Activated CD4-positive, alpha-beta T cell treated with anti-CD3 and anti-CD28 coated beads, Interleukin-2, amount 50 U/mL, for 4 hours (primary cell): ENCODE measurements at regions not wholly inside any gene's neighbourhood (a gene's known extent, or its start where the extent isn't known, plus 50 kb on each side); places are given as distances from the start of the nearest gene placed in this dataset.
"Not testable (repeated sequence)": the region's sequence is repeated elsewhere in the genome, so short reads cannot be mapped to it uniquely, and the experiment has no call there.

Source experiments
- DNase-seq, 2 experiments: peaks; one replicate each; pipeline ENCODE4 v3.0.0-alpha.2; 2020

- no peak for DNase-seq
Measured at GRCh38 chr10:81136261-81136660, 598.6 kb downstream of the SH2D4B start.

GRCh38 chr10:81145975-81146374 is 608.3 kb downstream of the SH2D4B start:
- no peak for DNase-seq

GRCh38 chr10:81146436-81146835 is 608.7 kb downstream of the SH2D4B start:
- DNase-seq: no peak

- no peak for DNase-seq
Measured at GRCh38 chr10:81152656-81153055, 615.0 kb downstream of the SH2D4B start.

- no peak for DNase-seq
Measured at GRCh38 chr10:81157681-81158080, 620.0 kb downstream of the SH2D4B start.

- no peak for DNase-seq
Measured at GRCh38 chr10:81177651-81178244, 640.0 kb downstream of the SH2D4B start.

GRCh38 chr10:81179324-81179723 is 641.6 kb downstream of the SH2D4B start:
- DNase-seq: no peak

GRCh38 chr10:81179805-81180452 is 642.2 kb downstream of the SH2D4B start:
- DNase-seq: no peak

GRCh38 chr10:81182296-81182695 is 644.6 kb downstream of the SH2D4B start:
- no peak for DNase-seq

GRCh38 chr10:81192221-81192788 is 654.6 kb downstream of the SH2D4B start:
- no peak for DNase-seq

- no peak for DNase-seq
Measured at GRCh38 chr10:81200801-81201200, 663.1 kb downstream of the SH2D4B start.

- not testable (repeated sequence) for DNase-seq
Measured at GRCh38 chr10:81207359-81207758, 667.6 kb upstream of the NRG3 start.

GRCh38 chr10:81213370-81213769 is 661.6 kb upstream of the NRG3 start:
- no peak for DNase-seq

GRCh38 chr10:81215498-81215897 is 659.5 kb upstream of the NRG3 start:
- DNase-seq: no peak

GRCh38 chr10:81216949-81217348 is 658.0 kb upstream of the NRG3 start:
- no peak for DNase-seq

- no peak for DNase-seq
Measured at GRCh38 chr10:81218307-81218706, 656.7 kb upstream of the NRG3 start.

- no peak for DNase-seq
Measured at GRCh38 chr10:81219758-81220157, 655.2 kb upstream of the NRG3 start.

- no peak for DNase-seq
Measured at GRCh38 chr10:81248886-81249285, 626.1 kb upstream of the NRG3 start.

GRCh38 chr10:81251457-81252115 is 623.4 kb upstream of the NRG3 start:
- DNase-seq: no peak

GRCh38 chr10:81264991-81265390 is 610.0 kb upstream of the NRG3 start:
- not testable (repeated sequence) for DNase-seq

- no peak for DNase-seq
Measured at GRCh38 chr10:81270051-81270450, 604.9 kb upstream of the NRG3 start.

- no peak for DNase-seq
Measured at GRCh38 chr10:81280497-81281479, 594.2 kb upstream of the NRG3 start.

GRCh38 chr10:81288544-81288943 is 586.5 kb upstream of the NRG3 start:
- DNase-seq: no peak
